H9 (cell line): ENCODE measurements at regions not wholly inside any gene's neighbourhood (a gene's known extent, or its start where the extent isn't known, plus 50 kb on each side); places are given as distances from the start of the nearest gene placed in this dataset.

Experiments
- DNase-seq: peaks from one replicate; pipeline ENCODE4 v3.0.0-alpha.2; 2017
- H2AFZ ChIP-seq: one replicate; pipeline ENCODE4 v1.6.1; 2013; ENCODE audit warnings: mild to moderate bottlenecking, low read length, control low read depth, moderate library complexity
- H2AK5ac ChIP-seq: 2 replicates; pipeline ENCODE4 v1.6.1; 2013; ENCODE audit warnings: low read length, control low read depth, mixed read lengths; ENCODE audit not compliant: insufficient read length
- H2BK120ac ChIP-seq: one replicate; pipeline ENCODE4 v1.6.1; 2013; ENCODE audit warnings: low read depth, mild to moderate bottlenecking, low read length, control low read depth, inconsistent platforms; ENCODE audit not compliant: poor library complexity, severe bottlenecking
- H2BK12ac ChIP-seq: 2 replicates; pipeline ENCODE4 v1.6.1; 2013; ENCODE audit warnings: low read length, control low read depth, mixed read lengths, low read depth; ENCODE audit not compliant: insufficient read length
- H2BK15ac ChIP-seq: 2 replicates; pipeline ENCODE4 v1.6.1; 2013; ENCODE audit warnings: low read depth, low read length, control low read depth
- H2BK20ac ChIP-seq: one replicate; pipeline ENCODE4 v1.6.1; 2013; ENCODE audit warnings: low read depth, mild to moderate bottlenecking, low read length, control low read depth, inconsistent platforms; ENCODE audit not compliant: poor library complexity, severe bottlenecking
- H2BK5ac ChIP-seq: 2 replicates; pipeline ENCODE4 v1.6.1; 2013; ENCODE audit warnings: low read length, control low read depth, mixed read lengths; ENCODE audit not compliant: insufficient read length
- H3K14ac ChIP-seq: 2 replicates; pipeline ENCODE4 v1.6.1; 2013; ENCODE audit warnings: low read length, control low read depth; ENCODE audit not compliant: insufficient read depth
- H3K18ac ChIP-seq: 2 replicates; pipeline ENCODE4 v1.6.1; 2013; ENCODE audit warnings: low read depth, mild to moderate bottlenecking, mixed read lengths, low read length, control low read depth; ENCODE audit not compliant: insufficient read length
- H3K23ac ChIP-seq: 2 replicates; pipeline ENCODE4 v1.6.1; 2013; ENCODE audit warnings: low read length, control low read depth, mixed read lengths, low read depth; ENCODE audit not compliant: insufficient read length
- H3K23me2 ChIP-seq: 2 replicates; pipeline ENCODE4 v1.6.1; 2013; ENCODE audit warnings: low read depth, mild to moderate bottlenecking, mixed read lengths, low read length, control low read depth; ENCODE audit not compliant: insufficient read length, poor library complexity, severe bottlenecking
- H3K27ac ChIP-seq: 2 replicates; pipeline ENCODE4 v1.5.1; 2013; ENCODE audit warnings: low read length, control low read depth, mixed read lengths, low read depth; ENCODE audit not compliant: insufficient read length
- H3K27me3 ChIP-seq: 2 replicates; pipeline ENCODE4 v1.6.1; 2013; ENCODE audit warnings: low read length, control low read depth, inconsistent platforms; ENCODE audit not compliant: insufficient read depth
- H3K4ac ChIP-seq: 2 replicates; pipeline ENCODE4 v1.6.1; 2013; ENCODE audit warnings: low read depth, mild to moderate bottlenecking, control low read depth, inconsistent platforms, low read length, moderate library complexity
- H3K4me1 ChIP-seq: 2 replicates; pipeline ENCODE4 v1.6.1; 2013; ENCODE audit warnings: low read length, control low read depth, inconsistent platforms; ENCODE audit not compliant: insufficient read depth
- H3K4me2 ChIP-seq: 2 replicates; pipeline ENCODE4 v1.6.1; 2013; ENCODE audit warnings: low read length, control low read depth, mixed read lengths; ENCODE audit not compliant: insufficient read length, insufficient read depth
- H3K56ac ChIP-seq: 2 replicates; pipeline ENCODE4 v1.6.1; 2013; ENCODE audit warnings: low read depth, mild to moderate bottlenecking, mixed read lengths, low read length, control low read depth; ENCODE audit not compliant: insufficient read length
- H3K79me1 ChIP-seq: 2 replicates; pipeline ENCODE4 v1.6.1; 2013; ENCODE audit warnings: low read depth, mild to moderate bottlenecking, moderate library complexity, low read length, control low read depth, inconsistent platforms; ENCODE audit not compliant: insufficient read depth, poor library complexity, severe bottlenecking
- H3K79me2 ChIP-seq: 2 replicates; pipeline ENCODE4 v1.6.1; 2013; ENCODE audit warnings: low read length, control low read depth, inconsistent platforms; ENCODE audit not compliant: insufficient read depth
- H3K9ac ChIP-seq: 2 replicates; pipeline ENCODE4 v1.6.1; 2013; ENCODE audit warnings: low read length, control low read depth, mixed read lengths; ENCODE audit not compliant: insufficient read length; ENCODE audit errors: extremely low read depth
- H3K9me3 ChIP-seq: one replicate; pipeline ENCODE4 v1.6.1; 2013; ENCODE audit warnings: low read depth, low read length, inconsistent platforms; ENCODE audit not compliant: control insufficient read depth
- H3T11ph ChIP-seq: one replicate; pipeline ENCODE4 v1.6.1; 2013; ENCODE audit warnings: mild to moderate bottlenecking, low read length, control low read depth, inconsistent platforms
- H4K20me1 ChIP-seq: one replicate; pipeline ENCODE4 v1.6.1; 2013; ENCODE audit not compliant: control insufficient read depth, insufficient read length, insufficient read depth
- H4K5ac ChIP-seq: 2 replicates; pipeline ENCODE4 v1.6.1; 2013; ENCODE audit warnings: low read depth, mild to moderate bottlenecking, mixed read lengths, low read length, control low read depth; ENCODE audit not compliant: insufficient read length
- H4K8ac ChIP-seq: replicated peaks from 2 replicates; pipeline ENCODE4 v1.6.1; 2013; ENCODE audit warnings: low read length, control low read depth, mixed read lengths, low read depth; ENCODE audit not compliant: insufficient read length
- H4K91ac ChIP-seq: 2 replicates; pipeline ENCODE4 v1.6.1; 2013; ENCODE audit warnings: low read depth, mild to moderate bottlenecking, moderate library complexity, mixed read lengths, low read length, control low read depth; ENCODE audit not compliant: insufficient read length
- H3K27ac Mint-ChIP-seq, 3 experiments: 2 replicates in 2 of 3; 3 replicates in 1 of 3; pipeline ENCODE4 v1.8.0; 2020 to 2021; ENCODE audit warnings: mixed read lengths in 3 of 3, mild to moderate bottlenecking in 1 of 3, moderate library complexity in 1 of 3
- H3K27me3 Mint-ChIP-seq: 2 replicates; pipeline ENCODE4 v1.8.0; 2021; ENCODE audit warnings: low read depth, mild to moderate bottlenecking, moderate library complexity, mixed read lengths
- H3K36me3 Mint-ChIP-seq, 3 experiments: 2 replicates in 2 of 3; 3 replicates in 1 of 3; pipeline ENCODE4 v1.8.0; 2020 to 2021; ENCODE audit warnings: low read depth in 3 of 3, mixed read lengths in 3 of 3; ENCODE audit not compliant: insufficient read depth in 1 of 3
- H3K4me1 Mint-ChIP-seq, 2 experiments: 2 replicates each; pipeline ENCODE4 v1.8.0; 2020; ENCODE audit warnings: mixed read lengths in 2 of 2
- H3K4me3 Mint-ChIP-seq, 2 experiments: 2 replicates in 1 of 2; 3 replicates in 1 of 2; pipeline ENCODE4 v1.8.0; 2020 to 2021; ENCODE audit warnings: mild to moderate bottlenecking in 2 of 2, mixed read lengths in 2 of 2, moderate library complexity in 1 of 2
- H3K9me3 Mint-ChIP-seq, 2 experiments: 2 replicates in 1 of 2; 3 replicates in 1 of 2; pipeline ENCODE4 v1.8.0; 2020; ENCODE audit warnings: mild to moderate bottlenecking in 2 of 2, mixed read lengths in 2 of 2, moderate library complexity in 1 of 2
- WGBS: extraction: QIAGEN DNeasy Blood & Tissue Kit; methylation state at CpG from one replicate; pipeline ENCODE4 v1.1.7; 2013; ENCODE audit warnings: missing lambda C conversion rate, low lambda C conversion rate, mixed read lengths; ENCODE audit not compliant: insufficient read length; ENCODE audit errors: extremely low coverage; 5-methylcytosine and 5-hydroxymethylcytosine counted together
- TF ChIP-seq, protein P1 (sequence below): fragments of 200-600 bp; sonication (generic); conservative IDR thresholded peaks from 3 replicates; pipeline ENCODE4 v1.8.0; 2021; ENCODE audit warnings: antibody characterized with exemption, mild to moderate bottlenecking

DNA sequence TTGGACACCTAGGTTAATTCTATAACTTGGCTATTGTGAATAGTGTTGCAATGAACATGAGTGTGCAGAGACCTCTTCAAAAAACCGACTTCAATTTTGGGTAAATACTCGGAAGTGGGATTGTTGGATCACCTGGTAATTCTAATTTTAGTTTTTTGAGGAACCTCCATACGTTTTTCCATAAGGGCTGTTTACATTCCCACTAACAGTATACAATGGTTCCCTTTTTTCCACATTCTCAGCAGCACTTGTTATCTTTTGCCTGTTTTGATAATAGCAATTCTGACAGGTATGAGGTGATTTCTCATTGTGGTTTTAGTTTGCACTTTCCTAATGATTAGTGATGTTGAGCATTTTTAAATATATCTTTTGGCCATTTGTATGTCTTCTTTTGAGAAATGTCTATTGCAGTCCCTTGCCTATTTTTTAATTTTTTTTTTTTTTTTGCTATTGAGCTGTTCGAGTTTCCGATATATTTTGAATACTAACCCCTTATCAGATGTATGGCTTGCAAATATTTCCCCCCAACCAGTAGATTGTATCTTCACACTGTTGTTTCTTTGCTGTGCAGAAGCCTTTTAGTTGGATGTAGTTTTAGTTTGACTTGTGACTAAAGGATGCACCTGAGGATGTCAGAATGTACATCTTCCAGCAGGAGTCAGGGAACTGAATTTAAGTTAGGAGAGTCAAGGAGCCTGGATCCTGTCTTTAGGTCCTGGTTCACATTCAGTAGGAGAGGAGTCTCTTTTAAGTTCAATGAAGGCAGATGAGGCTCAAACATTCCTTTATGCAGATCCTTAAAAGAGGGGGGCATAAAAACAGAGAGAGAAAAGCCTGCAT, 120.0 kb downstream of the S1PR1 start:
- no peaks in the 10 kb centered on the region for H3K36me3 Mint-ChIP-seq
- no peak overlapping the region for H3K4ac ChIP-seq
- no peak for DNase-seq
- H3K27me3 Mint-ChIP-seq = no peaks in the 10 kb centered on the region
- H3K4me1 ChIP-seq = no peaks in the 10 kb centered on the region
- no CpG with 5 or more reads among the region's 5 CpGs for WGBS
- no peak overlapping the region for H3K27ac Mint-ChIP-seq
- H2BK12ac ChIP-seq = no peak overlapping the region
- H2BK15ac ChIP-seq = no peak overlapping the region
- H3K18ac ChIP-seq = no peak overlapping the region
- no peaks in the 10 kb centered on the region for H3K79me1 ChIP-seq
- no peak overlapping the region for H3K9ac ChIP-seq
- H3K4me3 Mint-ChIP-seq = no peak overlapping the region
- H4K20me1 ChIP-seq = no peaks in the 10 kb centered on the region
- H2BK20ac ChIP-seq = no peak overlapping the region
- no peak overlapping the region for H3K27ac ChIP-seq
- no peaks in the 10 kb centered on the region for H3K9me3 Mint-ChIP-seq
- no peak overlapping the region for H4K91ac ChIP-seq
- no peak overlapping the region for H2BK120ac ChIP-seq
- no peaks in the 10 kb centered on the region for H3K9me3 ChIP-seq
- no peak overlapping the region for H4K5ac ChIP-seq
- H3K23ac ChIP-seq = no peak overlapping the region
- no peak overlapping the region for H2AK5ac ChIP-seq
- H3K23me2 ChIP-seq = no peaks in the 10 kb centered on the region
- no peak overlapping the region for H4K8ac ChIP-seq
- H3T11ph ChIP-seq = no peak overlapping the region
- no peak overlapping the region for H3K14ac ChIP-seq
- H3K4me2 ChIP-seq = no peak overlapping the region
- peak overlapping the region; percentile 4 for H2AFZ ChIP-seq
- no peaks in the 10 kb centered on the region for H3K27me3 ChIP-seq
- TF ChIP-seq, protein P1, sequence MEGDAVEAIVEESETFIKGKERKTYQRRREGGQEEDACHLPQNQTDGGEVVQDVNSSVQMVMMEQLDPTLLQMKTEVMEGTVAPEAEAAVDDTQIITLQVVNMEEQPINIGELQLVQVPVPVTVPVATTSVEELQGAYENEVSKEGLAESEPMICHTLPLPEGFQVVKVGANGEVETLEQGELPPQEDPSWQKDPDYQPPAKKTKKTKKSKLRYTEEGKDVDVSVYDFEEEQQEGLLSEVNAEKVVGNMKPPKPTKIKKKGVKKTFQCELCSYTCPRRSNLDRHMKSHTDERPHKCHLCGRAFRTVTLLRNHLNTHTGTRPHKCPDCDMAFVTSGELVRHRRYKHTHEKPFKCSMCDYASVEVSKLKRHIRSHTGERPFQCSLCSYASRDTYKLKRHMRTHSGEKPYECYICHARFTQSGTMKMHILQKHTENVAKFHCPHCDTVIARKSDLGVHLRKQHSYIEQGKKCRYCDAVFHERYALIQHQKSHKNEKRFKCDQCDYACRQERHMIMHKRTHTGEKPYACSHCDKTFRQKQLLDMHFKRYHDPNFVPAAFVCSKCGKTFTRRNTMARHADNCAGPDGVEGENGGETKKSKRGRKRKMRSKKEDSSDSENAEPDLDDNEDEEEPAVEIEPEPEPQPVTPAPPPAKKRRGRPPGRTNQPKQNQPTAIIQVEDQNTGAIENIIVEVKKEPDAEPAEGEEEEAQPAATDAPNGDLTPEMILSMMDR = no peak
- H3K56ac ChIP-seq = no peak overlapping the region
- H3K4me1 Mint-ChIP-seq = peaks cover 0 to 6% of the 10 kb centered on the region in 2 experiments; a peak in 2 of 4 replicates
- no peaks in the 10 kb centered on the region for H3K79me2 ChIP-seq
- no peak overlapping the region for H2BK5ac ChIP-seq
